Activated CD4-positive, CD25-positive, alpha-beta regulatory T cell treated with anti-CD3 and anti-CD28 coated beads, Interleukin-2, amount 50 U/mL, for 72 hours (primary cell): ENCODE measurements at regions not wholly inside any gene's neighbourhood (a gene's known extent, or its start where the extent isn't known, plus 50 kb on each side); places are given as distances from the start of the nearest gene placed in this dataset.

Source experiments
- DNase-seq: peaks from one replicate; pipeline ENCODE4 v3.0.0; 2021

- DNase-seq, result no peak
Measured at GRCh38 chr15:93138681-93139250, 49.8 kb upstream of the RGMA start.
